WTC11 (cell line): ENCODE measurements at regions not wholly inside any gene's neighbourhood (a gene's known extent, or its start where the extent isn't known, plus 50 kb on each side); places are given as distances from the start of the nearest gene placed in this dataset.

Experiments
- ATAC-seq: fragments of 200-7000 bp; cut with Tn5 transposase; 2 replicates; pipeline ENCODE4 v1.10.0; 2021; ENCODE audit warnings: mild to moderate bottlenecking, moderate library complexity
- CTCF ChIA-PET: fragments of 300-600 bp; sonication (Branson Sonifier 250); formaldehyde crosslinking; loops from one replicate; lab custom pipeline; 2021; ENCODE audit warnings: antibody characterized with exemption; lab: Charles Lee
- POLR2A ChIA-PET: fragments of 350-600 bp; sonication (Branson Sonifier 250); formaldehyde crosslinking; loops from one replicate; lab custom pipeline; 2021; ENCODE audit warnings: antibody characterized with exemption; lab: Charles Lee
- DNase-seq: peaks from one replicate; pipeline ENCODE4 v3.0.0; 2021; ENCODE audit warnings: low spot score
- H3K27ac Mint-ChIP-seq: 2 replicates; pipeline ENCODE4 v1.8.0; 2021; ENCODE audit warnings: mixed read lengths
- H3K27me3 Mint-ChIP-seq: 2 replicates; pipeline ENCODE4 v1.8.0; 2021; ENCODE audit warnings: low read depth, mild to moderate bottlenecking, moderate library complexity, mixed read lengths
- H3K36me3 Mint-ChIP-seq: 2 replicates; pipeline ENCODE4 v1.8.0; 2021; ENCODE audit warnings: mixed read lengths
- H3K4me1 Mint-ChIP-seq: 2 replicates; pipeline ENCODE4 v1.8.0; 2022; ENCODE audit warnings: mixed read lengths
- H3K4me3 Mint-ChIP-seq: 2 replicates; pipeline ENCODE4 v1.8.0; 2021; ENCODE audit warnings: mild to moderate bottlenecking, moderate library complexity, mixed read lengths
- H3K9me3 Mint-ChIP-seq: 2 replicates; pipeline ENCODE4 v1.8.0; 2021; ENCODE audit warnings: mixed read lengths
- E2F1 ChIP-seq: sonication (generic); formaldehyde crosslinking; IDR thresholded peaks from 2 replicates; pipeline ENCODE4 v1.8.0; 2022; ENCODE audit warnings: mild to moderate bottlenecking, missing genetic modification reagents
- EMX1 ChIP-seq: fragments of 250-450 bp; sonication (Bioruptor Pico); IDR thresholded peaks from 2 replicates; pipeline ENCODE4 v1.8.0; 2021; ENCODE audit warnings: mild to moderate bottlenecking
- ETV6 ChIP-seq: sonication (generic); formaldehyde crosslinking; IDR thresholded peaks from 2 replicates; pipeline ENCODE4 v1.8.1; 2022; ENCODE audit warnings: mild to moderate bottlenecking, missing genetic modification reagents
- GABPB1 ChIP-seq: sonication (generic); formaldehyde crosslinking; IDR thresholded peaks from 2 replicates; pipeline ENCODE4 v1.8.1; 2023; ENCODE audit warnings: mild to moderate bottlenecking, missing genetic modification reagents
- JAZF1 ChIP-seq: fragments of 250-450 bp; sonication (Bioruptor Pico); IDR thresholded peaks from 2 replicates; pipeline ENCODE4 v1.9.0; 2021; ENCODE audit warnings: moderate library complexity, mild to moderate bottlenecking, inconsistent platforms
- KAT7 ChIP-seq: sonication (generic); formaldehyde crosslinking; IDR thresholded peaks from 2 replicates; pipeline ENCODE4 v1.8.1; 2023; ENCODE audit warnings: missing genetic modification reagents, mild to moderate bottlenecking, borderline replicate concordance
- MAX ChIP-seq: sonication (generic); formaldehyde crosslinking; IDR thresholded peaks from 2 replicates; pipeline ENCODE4 v1.8.0; 2022; ENCODE audit warnings: mild to moderate bottlenecking, missing genetic modification reagents
- NFE2L1 ChIP-seq: sonication (generic); formaldehyde crosslinking; IDR thresholded peaks from 2 replicates; pipeline ENCODE4 v1.8.1; 2023; ENCODE audit warnings: missing genetic modification reagents
- NFYB ChIP-seq: sonication (generic); formaldehyde crosslinking; conservative IDR thresholded peaks from 2 replicates; pipeline ENCODE4 v1.8.0; 2022; ENCODE audit warnings: low read depth, missing genetic modification reagents
- NR1H2 ChIP-seq: sonication (generic); formaldehyde crosslinking; IDR thresholded peaks from 2 replicates; pipeline ENCODE4 v1.9.0; 2021; ENCODE audit warnings: mild to moderate bottlenecking, moderate library complexity, missing genetic modification reagents
- OVOL2 ChIP-seq: fragments of 250-450 bp; sonication (Bioruptor Pico); IDR thresholded peaks from 2 replicates; pipeline ENCODE4 v1.9.0; 2021; ENCODE audit warnings: mild to moderate bottlenecking, borderline replicate concordance
- PREB ChIP-seq: sonication (generic); formaldehyde crosslinking; IDR thresholded peaks from 2 replicates; pipeline ENCODE4 v1.8.1; 2022; ENCODE audit warnings: mild to moderate bottlenecking, missing genetic modification reagents, moderate library complexity, borderline replicate concordance
- PRRX2 ChIP-seq: fragments of 250-450 bp; sonication (Bioruptor Pico); IDR thresholded peaks from 2 replicates; pipeline ENCODE4 v1.8.0; 2021; ENCODE audit warnings: mild to moderate bottlenecking
- STAT6 ChIP-seq: sonication (generic); formaldehyde crosslinking; conservative IDR thresholded peaks from 2 replicates; pipeline ENCODE4 v1.8.1; 2023; ENCODE audit warnings: mild to moderate bottlenecking, low read depth, missing genetic modification reagents, moderate library complexity
- ZMAT4 ChIP-seq: fragments of 250-450 bp; sonication (Bioruptor Pico); IDR thresholded peaks from 2 replicates; pipeline ENCODE4 v1.9.0; 2021; ENCODE audit warnings: mild to moderate bottlenecking
- ZNF121 ChIP-seq: sonication (generic); formaldehyde crosslinking; IDR thresholded peaks from 2 replicates; pipeline ENCODE4 v1.8.0; 2023; ENCODE audit warnings: missing genetic modification reagents
- ZNF138 ChIP-seq: sonication (generic); formaldehyde crosslinking; conservative IDR thresholded peaks from 2 replicates; pipeline ENCODE4 v1.8.1; 2022; ENCODE audit warnings: mild to moderate bottlenecking, moderate library complexity, missing genetic modification reagents
- ZNF281 ChIP-seq: sonication (generic); formaldehyde crosslinking; IDR thresholded peaks from 2 replicates; pipeline ENCODE4 v1.8.0; 2023; ENCODE audit warnings: mild to moderate bottlenecking, missing genetic modification reagents
- ZNF396 ChIP-seq: fragments of 250-450 bp; sonication (Bioruptor Pico); IDR thresholded peaks from 2 replicates; pipeline ENCODE4 v1.8.0; 2021; ENCODE audit warnings: mild to moderate bottlenecking, moderate library complexity, borderline replicate concordance
- ZNF416 ChIP-seq: fragments of 250-450 bp; sonication (Bioruptor Pico); IDR thresholded peaks from 2 replicates; pipeline ENCODE4 v1.9.0; 2021; ENCODE audit warnings: mild to moderate bottlenecking, inconsistent platforms
- ZNF532 ChIP-seq: fragments of 250-450 bp; sonication (Bioruptor Pico); IDR thresholded peaks from 2 replicates; pipeline ENCODE4 v1.9.0; 2021; ENCODE audit warnings: mild to moderate bottlenecking, borderline replicate concordance

GRCh38 chr18:10336749-10337350 is 117.6 kb upstream of the APCDD1 start:
- no peak overlapping the region for H3K27ac Mint-ChIP-seq
- H3K4me3 Mint-ChIP-seq = no peak overlapping the region
- DNase-seq (no peak), ATAC-seq (no peak)
- peaks cover 9% of the 10 kb centered on the region for H3K36me3 Mint-ChIP-seq
- H3K4me1 Mint-ChIP-seq = peaks cover 1% of the 10 kb centered on the region
- TF ChIP-seq ZNF532 (CRISPR knock-in tag) (no peak), ZNF281 (CRISPR knock-in tag) (no peak)
- peaks cover 16% of the 10 kb centered on the region for H3K27me3 Mint-ChIP-seq
- CTCF ChIA-PET = no interaction called here
- H3K9me3 Mint-ChIP-seq = peaks cover 11% of the 10 kb centered on the region
- POLR2A ChIA-PET = no interaction called here

GRCh38 chr18:10340821-10341220 is 113.6 kb upstream of the APCDD1 start:
- Mint-ChIP-seq H3K4me3 (no peak overlapping the region), H3K27me3 (peaks cover 14% of the 10 kb centered on the region), H3K9me3 (peaks cover 11% of the 10 kb centered on the region), H3K36me3 (peaks cover 9% of the 10 kb centered on the region), H3K4me1 (no peaks in the 10 kb centered on the region), H3K27ac (no peak overlapping the region)
- CTCF ChIA-PET = no interaction called here
- TF ChIP-seq ZNF138 (CRISPR knock-in tag) (no peak), EMX1 (no peak), ZNF121 (no peak), PRRX2 (no peak), MAX (CRISPR knock-in tag) (no peak), ZNF416 (no peak)
- DNase-seq (no peak), ATAC-seq (no peak)
- POLR2A ChIA-PET = no interaction called here

GRCh38 chr18:10343778-10344177 is 110.7 kb upstream of the APCDD1 start:
- H3K27ac Mint-ChIP-seq = no peak overlapping the region
- CTCF ChIA-PET = interaction anchor here (0.7 kb wide), 1 partner anchor 80 kb away, joined by 3 read pairs; no protein-coding TSS in a partner anchor
- peaks cover 3% of the 10 kb centered on the region; the same call in 1 of the 2 replicates for H3K27me3 Mint-ChIP-seq
- no peaks in the 10 kb centered on the region for H3K4me1 Mint-ChIP-seq
- H3K4me3 Mint-ChIP-seq = no peak overlapping the region
- peaks cover 11% of the 10 kb centered on the region for H3K9me3 Mint-ChIP-seq
- peaks cover 9% of the 10 kb centered on the region for H3K36me3 Mint-ChIP-seq
- DNase-seq = no peak
- no peak for ATAC-seq
- POLR2A ChIA-PET = no interaction called here
- TF ChIP-seq NFE2L1 = no peak
- TF ChIP-seq JAZF1 (CRISPR knock-in tag) = no peak
- no peak for TF ChIP-seq GABPB1
- TF ChIP-seq OVOL2 (CRISPR knock-in tag) = no peak
- no peak for TF ChIP-seq E2F1 (CRISPR knock-in tag)
- TF ChIP-seq NFYB = no peak
- TF ChIP-seq ZNF396 (CRISPR knock-in tag) = no peak
- TF ChIP-seq KAT7 = no peak
- TF ChIP-seq NR1H2 (CRISPR knock-in tag) = no peak
- no peak for TF ChIP-seq STAT6 (CRISPR knock-in tag)
- no peak for TF ChIP-seq ZMAT4
- no peak for TF ChIP-seq PREB (CRISPR knock-in tag)
- no peak for TF ChIP-seq ETV6 (CRISPR knock-in tag)
